ENCODE measurements at regions not wholly inside any gene's neighbourhood (a gene's known extent, or its start where the extent isn't known, plus 50 kb on each side); places are given as distances from the start of the nearest gene placed in this dataset.

DNA sequence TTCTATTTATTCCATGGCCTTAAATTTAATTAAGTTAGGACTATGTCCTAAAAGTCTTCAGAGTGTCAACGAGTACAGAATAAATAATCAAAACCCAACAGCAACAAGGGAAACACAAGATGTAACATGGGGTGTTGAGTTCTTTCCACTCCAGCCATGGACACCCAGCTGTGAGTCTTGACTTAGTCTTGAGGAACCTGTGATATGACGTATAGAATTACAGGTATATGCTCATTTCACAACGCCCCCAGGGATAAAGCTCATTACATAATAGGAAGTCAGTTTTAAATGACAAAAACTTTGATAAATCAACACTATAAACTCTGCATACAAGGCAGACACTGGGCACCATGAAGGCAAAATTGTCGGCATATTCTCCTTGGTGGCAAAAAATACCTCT, 200.0 kb upstream of the CASK start:
- WGBS, 4 donors: 65 to 79% (median 72%) methylated on average over 4 of the region's 4 CpGs
- no peak for DNase-seq
- TF ChIP-seq, protein P1, sequence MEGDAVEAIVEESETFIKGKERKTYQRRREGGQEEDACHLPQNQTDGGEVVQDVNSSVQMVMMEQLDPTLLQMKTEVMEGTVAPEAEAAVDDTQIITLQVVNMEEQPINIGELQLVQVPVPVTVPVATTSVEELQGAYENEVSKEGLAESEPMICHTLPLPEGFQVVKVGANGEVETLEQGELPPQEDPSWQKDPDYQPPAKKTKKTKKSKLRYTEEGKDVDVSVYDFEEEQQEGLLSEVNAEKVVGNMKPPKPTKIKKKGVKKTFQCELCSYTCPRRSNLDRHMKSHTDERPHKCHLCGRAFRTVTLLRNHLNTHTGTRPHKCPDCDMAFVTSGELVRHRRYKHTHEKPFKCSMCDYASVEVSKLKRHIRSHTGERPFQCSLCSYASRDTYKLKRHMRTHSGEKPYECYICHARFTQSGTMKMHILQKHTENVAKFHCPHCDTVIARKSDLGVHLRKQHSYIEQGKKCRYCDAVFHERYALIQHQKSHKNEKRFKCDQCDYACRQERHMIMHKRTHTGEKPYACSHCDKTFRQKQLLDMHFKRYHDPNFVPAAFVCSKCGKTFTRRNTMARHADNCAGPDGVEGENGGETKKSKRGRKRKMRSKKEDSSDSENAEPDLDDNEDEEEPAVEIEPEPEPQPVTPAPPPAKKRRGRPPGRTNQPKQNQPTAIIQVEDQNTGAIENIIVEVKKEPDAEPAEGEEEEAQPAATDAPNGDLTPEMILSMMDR (IDR thresholded peaks at IDR 0.05): no peak
- no peak for TF ChIP-seq POLR2A (IDR thresholded peaks at IDR 0.05)
- Histone ChIP-seq H3K4me1 (replicated peaks in 1 of 2) (no peaks in the 10 kb centered on the region), H3K27ac (no peak overlapping the region), H3K4me3 (no peak overlapping the region), H3K27me3 (peaks cover 20% of the 10 kb centered on the region), H3K36me3 (replicated peaks in 1 of 2) (no peaks in the 10 kb centered on the region), H3K9me3 (replicated peaks in 1 of 3) (no peaks in the 10 kb centered on the region)
- intact Hi-C loops (cut with DNase I): no loop called here

DNA sequence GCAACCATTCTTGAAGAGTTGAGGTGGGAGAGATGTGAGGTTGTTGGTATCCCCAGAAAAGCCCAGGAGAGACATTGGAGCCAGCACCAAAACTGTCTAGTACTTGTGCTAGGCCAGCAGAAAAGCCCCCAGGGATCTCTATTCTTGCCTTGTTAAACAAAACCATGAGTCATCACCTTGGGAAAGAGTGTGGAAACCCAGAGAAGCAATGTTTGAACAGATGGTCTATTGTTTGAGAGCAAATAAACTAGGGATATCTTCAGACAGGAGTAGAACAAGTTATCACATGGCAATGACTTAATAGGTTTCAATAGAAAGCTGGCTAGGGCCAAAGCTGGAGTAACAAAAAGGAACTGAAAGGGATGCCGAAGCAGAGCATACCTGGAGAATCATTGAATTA, 195.7 kb upstream of the CASK start:
- intact Hi-C loops (cut with DNase I): no loop called here
- peaks cover 25% of the 10 kb centered on the region for H3K27me3 ChIP-seq
- H3K4me3 ChIP-seq: no peak overlapping the region
- no peaks in the 10 kb centered on the region for H3K9me3 ChIP-seq (replicated peaks in 1 of 3)
- no peaks in the 10 kb centered on the region for H3K36me3 ChIP-seq (replicated peaks in 1 of 2)
- H3K4me1 ChIP-seq (replicated peaks in 1 of 2): no peaks in the 10 kb centered on the region
- WGBS, 4 donors: 77 to 94% (median 88%) methylated on average over 1 of the region's 1 CpG
- no peak for DNase-seq
- H3K27ac ChIP-seq: no peak overlapping the region
- TF ChIP-seq, protein P1 (IDR thresholded peaks at IDR 0.05): no peak
- TF ChIP-seq POLR2A (IDR thresholded peaks at IDR 0.05): no peak

DNA sequence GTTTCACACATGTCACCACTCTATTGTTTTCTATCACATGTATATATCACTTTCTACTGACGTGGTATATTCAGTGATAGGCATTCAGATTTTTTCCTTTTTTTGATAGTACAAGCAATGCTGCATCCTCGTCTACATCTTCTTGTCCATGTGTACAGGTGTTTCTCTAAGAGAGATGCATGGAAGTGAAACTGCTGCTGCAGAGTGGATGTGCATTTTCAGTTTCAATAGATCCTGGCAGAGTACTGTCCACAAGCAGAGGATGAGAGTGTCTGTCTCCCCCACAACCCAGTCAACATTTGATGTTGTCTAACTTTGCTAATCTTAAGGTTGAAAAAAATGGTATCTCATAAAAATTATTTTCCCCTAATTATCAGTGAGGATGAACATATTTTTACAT, 194.0 kb upstream of the CASK start:
- no peak for DNase-seq
- Histone ChIP-seq H3K9me3 (replicated peaks in 1 of 3) (no peaks in the 10 kb centered on the region), H3K4me1 (replicated peaks in 1 of 2) (no peaks in the 10 kb centered on the region), H3K4me3 (no peak overlapping the region), H3K36me3 (replicated peaks in 1 of 2) (no peaks in the 10 kb centered on the region), H3K27me3 (peaks cover 20% of the 10 kb centered on the region), H3K27ac (no peak overlapping the region)
- no peak for TF ChIP-seq POLR2A (IDR thresholded peaks at IDR 0.05)
- TF ChIP-seq, protein P1 (IDR thresholded peaks at IDR 0.05): no peak
- intact Hi-C loops (cut with DNase I): no loop called here
- WGBS, 4 donors: 30 to 73% (median 56%) methylated on average over 2 of the region's 2 CpGs

DNA sequence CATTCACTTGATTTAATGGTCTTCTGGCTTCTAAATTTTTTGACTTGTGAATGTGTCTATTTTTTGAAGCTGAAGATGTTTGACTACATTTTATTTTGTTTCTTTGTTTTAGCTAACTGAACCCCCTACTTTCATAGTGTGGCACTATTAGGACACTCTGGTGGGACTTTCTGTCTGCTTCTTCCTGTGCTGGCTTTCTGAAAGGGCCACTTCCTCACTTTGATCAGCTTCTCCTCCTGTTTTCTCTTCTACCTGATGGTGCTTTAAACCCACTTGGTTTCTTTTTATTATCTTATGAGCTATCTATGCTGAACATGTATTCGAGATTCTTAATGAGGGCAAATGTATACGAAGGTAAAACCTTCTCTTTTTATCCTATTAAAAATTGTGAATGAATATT, 186.1 kb upstream of the CASK start:
- DNase-seq: no peak
- H3K4me1 ChIP-seq (replicated peaks in 1 of 2): no peaks in the 10 kb centered on the region
- H3K27ac ChIP-seq: no peak overlapping the region
- no peak for TF ChIP-seq POLR2A (IDR thresholded peaks at IDR 0.05)
- TF ChIP-seq, protein P1 (IDR thresholded peaks at IDR 0.05): no peak
- 77 to 85% (median 80%) methylated on average over 2 of the region's 2 CpGs for WGBS, 4 donors
- no peaks in the 10 kb centered on the region for H3K27me3 ChIP-seq
- no peaks in the 10 kb centered on the region for H3K36me3 ChIP-seq (replicated peaks in 1 of 2)
- no peak overlapping the region for H3K4me3 ChIP-seq
- H3K9me3 ChIP-seq (replicated peaks in 1 of 3): no peaks in the 10 kb centered on the region
- intact Hi-C loops (cut with DNase I): no loop called here
